ENCODE measurements at regions not wholly inside any gene's neighbourhood (a gene's known extent, or its start where the extent isn't known, plus 50 kb on each side); places are given as distances from the start of the nearest gene placed in this dataset.
"Not testable (repeated sequence)": the region's sequence is repeated elsewhere in the genome, so short reads cannot be mapped to it uniquely, and the experiment has no call there.

DNA sequence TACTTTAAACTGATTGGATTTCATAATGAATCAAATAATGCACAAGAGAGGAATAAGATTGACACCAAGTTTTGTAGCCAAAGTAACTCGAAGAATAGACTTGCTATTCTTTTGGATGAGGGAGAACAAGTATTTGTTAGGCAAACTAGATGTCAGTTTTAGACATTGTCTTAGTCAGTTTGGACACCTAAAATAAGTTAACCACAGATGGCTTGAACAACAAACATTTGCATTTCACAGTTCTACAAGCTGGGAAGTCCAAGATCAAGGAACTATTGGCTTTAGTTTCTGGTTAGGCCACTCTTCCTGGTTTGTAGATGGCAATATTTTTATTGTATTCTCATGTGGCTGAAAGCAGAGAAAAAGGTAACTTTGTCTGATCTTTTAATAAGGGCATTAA is 61.3 kb upstream of the OSTN start:
- no peak for DNase-seq (ENCODE audit: low read depth, low spot score)
- Histone ChIP-seq H3K9me3 (ENCODE audit: control insufficient read depth, insufficient read depth, low read length) (no peaks in the 10 kb centered on the region), H3K27me3 (ENCODE audit: control insufficient read depth, insufficient read depth, low read length) (no peaks in the 10 kb centered on the region), H3K4me3 (ENCODE audit: low read depth, low read length) (no peak overlapping the region), H3K27ac (ENCODE audit: low read depth, low read length) (no peak overlapping the region)
- ChIA-PET POLR2A (no interaction called here), CTCF (no interaction called here)
- TF ChIP-seq, protein P1, sequence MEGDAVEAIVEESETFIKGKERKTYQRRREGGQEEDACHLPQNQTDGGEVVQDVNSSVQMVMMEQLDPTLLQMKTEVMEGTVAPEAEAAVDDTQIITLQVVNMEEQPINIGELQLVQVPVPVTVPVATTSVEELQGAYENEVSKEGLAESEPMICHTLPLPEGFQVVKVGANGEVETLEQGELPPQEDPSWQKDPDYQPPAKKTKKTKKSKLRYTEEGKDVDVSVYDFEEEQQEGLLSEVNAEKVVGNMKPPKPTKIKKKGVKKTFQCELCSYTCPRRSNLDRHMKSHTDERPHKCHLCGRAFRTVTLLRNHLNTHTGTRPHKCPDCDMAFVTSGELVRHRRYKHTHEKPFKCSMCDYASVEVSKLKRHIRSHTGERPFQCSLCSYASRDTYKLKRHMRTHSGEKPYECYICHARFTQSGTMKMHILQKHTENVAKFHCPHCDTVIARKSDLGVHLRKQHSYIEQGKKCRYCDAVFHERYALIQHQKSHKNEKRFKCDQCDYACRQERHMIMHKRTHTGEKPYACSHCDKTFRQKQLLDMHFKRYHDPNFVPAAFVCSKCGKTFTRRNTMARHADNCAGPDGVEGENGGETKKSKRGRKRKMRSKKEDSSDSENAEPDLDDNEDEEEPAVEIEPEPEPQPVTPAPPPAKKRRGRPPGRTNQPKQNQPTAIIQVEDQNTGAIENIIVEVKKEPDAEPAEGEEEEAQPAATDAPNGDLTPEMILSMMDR (IDR thresholded peaks at IDR 0.05; ENCODE audit: low read depth, low read length), result no peak

DNA sequence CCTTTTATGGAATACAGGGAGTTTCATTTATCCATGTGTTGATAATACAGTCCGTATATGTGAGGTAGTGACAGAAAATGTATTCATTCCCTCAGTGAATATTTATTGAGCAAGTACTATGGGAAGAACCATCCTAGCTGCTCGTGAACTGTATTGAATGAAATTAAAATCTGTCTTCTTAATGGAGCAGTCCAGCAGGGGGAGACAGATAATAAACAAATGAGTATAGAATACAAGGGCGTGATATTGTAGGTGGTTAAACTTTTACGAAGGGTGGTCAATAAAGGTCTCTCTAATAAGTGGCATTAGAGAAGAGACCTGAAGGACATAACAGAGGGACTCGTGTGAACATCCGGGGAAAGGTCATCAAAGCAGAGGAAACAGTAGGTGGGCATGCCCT is 62.7 kb upstream of the OSTN start:
- H3K9me3 ChIP-seq (ENCODE audit: control insufficient read depth, insufficient read depth, low read length), result no peaks in the 10 kb centered on the region
- ChIA-PET CTCF (interaction anchor here (0.7 to 0.8 kb wide), 2 partner anchors 26 to 38 kb away, joined by 3 to 4 read pairs; no protein-coding TSS in a partner anchor), POLR2A (no interaction called here)
- H3K27me3 ChIP-seq (ENCODE audit: control insufficient read depth, insufficient read depth, low read length), result no peaks in the 10 kb centered on the region
- no peak overlapping the region for H3K27ac ChIP-seq (ENCODE audit: low read depth, low read length)
- TF ChIP-seq, protein P1 (IDR thresholded peaks at IDR 0.05; ENCODE audit: low read depth, low read length), result peak; percentile 29; the same call in 1 of the 2 replicates
- DNase-seq (ENCODE audit: low read depth, low spot score), result no peak
- H3K4me3 ChIP-seq (ENCODE audit: low read depth, low read length), result no peak overlapping the region

- ChIA-PET CTCF (no interaction called here), POLR2A (no interaction called here)
- H3K9me3 ChIP-seq (ENCODE audit: control insufficient read depth, insufficient read depth, low read length), result no peaks in the 10 kb centered on the region
- no peak overlapping the region for H3K27ac ChIP-seq (ENCODE audit: low read depth, low read length)
- DNase-seq (ENCODE audit: low read depth, low spot score), result no peak
- H3K4me3 ChIP-seq (ENCODE audit: low read depth, low read length), result no peak overlapping the region
- no peaks in the 10 kb centered on the region for H3K27me3 ChIP-seq (ENCODE audit: control insufficient read depth, insufficient read depth, low read length)
- TF ChIP-seq, protein P1 (IDR thresholded peaks at IDR 0.05; ENCODE audit: low read depth, low read length), result no peak
These were observed 63.9 kb upstream of the OSTN start for GRCh38 chr3:191135175-191135574.

GRCh38 chr3:191133359-191133758 is 65.7 kb upstream of the OSTN start:
- TF ChIP-seq, protein P1 (IDR thresholded peaks at IDR 0.05; ENCODE audit: low read depth, low read length), result no peak
- ChIA-PET POLR2A (no interaction called here), CTCF (no interaction called here)
- DNase-seq (ENCODE audit: low read depth, low spot score), result no peak
- Histone ChIP-seq H3K4me3 (ENCODE audit: low read depth, low read length) (no peak overlapping the region), H3K27me3 (ENCODE audit: control insufficient read depth, insufficient read depth, low read length) (no peaks in the 10 kb centered on the region), H3K27ac (ENCODE audit: low read depth, low read length) (no peak overlapping the region), H3K9me3 (ENCODE audit: control insufficient read depth, insufficient read depth, low read length) (no peaks in the 10 kb centered on the region)

GRCh38 chr3:191131305-191131704 is 67.7 kb upstream of the OSTN start:
- H3K27ac ChIP-seq (ENCODE audit: low read depth, low read length), result no peak overlapping the region
- ChIA-PET CTCF (no interaction called here), POLR2A (no interaction called here)
- H3K9me3 ChIP-seq (ENCODE audit: control insufficient read depth, insufficient read depth, low read length), result no peaks in the 10 kb centered on the region
- TF ChIP-seq, protein P1 (IDR thresholded peaks at IDR 0.05; ENCODE audit: low read depth, low read length), result no peak
- DNase-seq (ENCODE audit: low read depth, low spot score), result no peak
- H3K4me3 ChIP-seq (ENCODE audit: low read depth, low read length), result no peak overlapping the region
- no peaks in the 10 kb centered on the region for H3K27me3 ChIP-seq (ENCODE audit: control insufficient read depth, insufficient read depth, low read length)

DNA sequence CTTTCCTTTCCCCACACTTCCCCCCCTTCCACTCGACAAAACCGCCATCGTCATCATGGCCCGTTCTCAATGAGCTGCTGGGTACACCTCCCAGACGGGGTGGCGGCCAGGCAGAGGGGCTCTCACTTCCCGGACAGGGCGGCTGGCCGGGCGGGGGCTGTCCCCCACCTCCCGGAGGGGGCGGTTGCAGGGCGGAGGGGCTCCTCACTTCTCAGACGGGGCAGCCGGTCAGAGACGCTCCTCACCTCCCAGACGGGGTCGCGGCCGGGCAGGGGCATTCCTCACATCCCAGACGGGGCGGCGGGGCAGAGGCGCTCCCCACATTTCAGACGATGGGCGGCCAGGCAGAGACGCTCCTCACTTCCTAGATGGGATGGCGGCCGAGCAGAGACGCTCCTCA is 74.2 kb upstream of the OSTN start:
- H3K27ac ChIP-seq (ENCODE audit: low read depth, low read length); H3K4me3 ChIP-seq (ENCODE audit: low read depth, low read length); H3K27me3 ChIP-seq (ENCODE audit: control insufficient read depth, insufficient read depth, low read length); H3K9me3 ChIP-seq (ENCODE audit: control insufficient read depth, insufficient read depth, low read length); DNase-seq (ENCODE audit: low read depth, low spot score); CTCF ChIA-PET; POLR2A ChIA-PET: not testable (repeated sequence)
